Fibroblast of gingiva (primary cell): ENCODE measurements at regions not wholly inside any gene's neighbourhood (a gene's known extent, or its start where the extent isn't known, plus 50 kb on each side); places are given as distances from the start of the nearest gene placed in this dataset.

ENCODE experiments used
- DNase-seq: peaks from one replicate; pipeline ENCODE4 v3.0.0-alpha.2; 2011; ENCODE audit warnings: low read depth

DNA sequence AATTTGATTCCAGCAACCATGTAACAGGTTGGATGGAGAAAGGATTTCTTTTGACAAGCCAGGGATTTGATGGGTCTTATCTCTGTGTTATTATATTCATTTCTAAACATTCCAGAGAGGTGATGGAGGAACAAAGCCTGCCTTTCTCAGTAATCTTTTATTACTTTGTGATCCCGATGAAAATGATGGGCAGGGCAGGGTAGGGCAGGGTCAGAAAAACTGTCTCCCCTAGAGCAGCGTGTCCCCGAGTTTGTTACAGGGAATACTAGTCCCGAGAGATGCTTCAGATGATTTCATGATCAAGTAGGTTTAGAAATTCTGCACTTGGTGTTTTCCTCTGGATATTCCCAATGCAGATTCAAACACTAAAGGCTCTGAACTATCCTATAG lies 111.8 kb upstream of the RGMA start:
- DNase-seq: no peak

- no peak for DNase-seq
Measured at GRCh38 chr15:93200081-93200836, 111.2 kb upstream of the RGMA start.

DNA sequence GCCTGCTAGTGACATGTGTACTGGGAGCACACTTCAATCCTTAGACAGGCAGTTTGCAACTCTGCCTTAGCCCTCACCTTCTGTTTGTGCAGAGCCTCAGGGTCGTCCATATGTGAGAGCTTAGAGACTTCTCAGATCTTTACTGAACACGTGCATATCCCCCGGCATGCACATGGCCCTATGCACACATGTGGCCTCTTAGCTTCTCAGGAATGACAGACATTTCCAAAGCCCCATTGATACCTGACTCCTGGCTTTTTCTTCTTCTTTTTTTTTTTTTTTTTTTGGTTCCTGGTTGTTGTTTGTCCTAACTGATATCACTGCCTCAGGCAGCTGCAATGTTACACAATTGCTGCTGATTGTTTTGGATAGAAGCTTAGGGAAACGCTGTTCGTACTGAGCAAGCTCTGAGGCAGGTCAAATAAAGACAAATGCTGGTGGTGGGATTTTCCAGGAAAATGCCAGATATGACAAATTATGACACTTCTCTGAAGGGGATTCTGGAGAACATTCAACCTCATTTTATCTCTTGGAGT lies 107.2 kb upstream of the RGMA start:
- DNase-seq: no peak

DNA sequence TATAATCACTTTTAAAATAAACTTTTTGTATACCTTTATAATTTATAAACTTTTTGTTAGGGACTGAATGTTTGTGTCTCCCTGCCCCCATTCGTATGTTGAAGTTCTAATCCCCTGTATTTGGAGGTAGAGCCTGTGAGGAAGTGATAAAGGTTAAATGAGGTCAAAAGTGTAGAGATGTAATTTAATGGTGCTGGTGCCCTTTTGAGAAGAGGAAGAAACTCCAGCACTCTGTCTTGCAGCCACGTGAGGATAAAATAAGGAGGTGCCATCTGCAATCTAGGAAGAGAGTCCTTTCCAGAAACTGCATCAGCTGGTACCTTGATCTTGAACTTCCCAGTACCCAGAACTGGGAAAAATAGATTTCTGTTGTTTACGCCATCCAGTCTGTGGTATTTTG lies 106.1 kb upstream of the RGMA start:
- no peak for DNase-seq

DNA sequence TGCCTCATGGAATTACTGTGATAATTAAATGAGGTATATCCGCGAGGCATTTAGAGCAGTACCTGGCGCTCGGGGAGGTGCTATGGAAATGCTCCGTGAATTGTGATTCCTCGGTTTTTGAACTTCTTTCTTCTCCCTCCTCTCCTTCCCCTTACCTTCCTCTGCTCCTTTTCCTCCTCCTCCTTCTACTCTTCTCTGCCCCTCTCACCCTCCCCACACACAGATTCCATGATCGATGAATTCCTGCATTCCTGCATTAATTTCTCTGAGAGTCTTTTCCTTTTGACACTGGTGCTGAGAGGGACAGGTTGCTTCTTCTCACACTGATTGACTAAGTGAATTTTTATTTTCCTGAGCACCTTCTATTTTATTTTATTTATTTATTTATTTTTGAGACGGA lies 101.2 kb upstream of the RGMA start:
- no peak for DNase-seq

DNA sequence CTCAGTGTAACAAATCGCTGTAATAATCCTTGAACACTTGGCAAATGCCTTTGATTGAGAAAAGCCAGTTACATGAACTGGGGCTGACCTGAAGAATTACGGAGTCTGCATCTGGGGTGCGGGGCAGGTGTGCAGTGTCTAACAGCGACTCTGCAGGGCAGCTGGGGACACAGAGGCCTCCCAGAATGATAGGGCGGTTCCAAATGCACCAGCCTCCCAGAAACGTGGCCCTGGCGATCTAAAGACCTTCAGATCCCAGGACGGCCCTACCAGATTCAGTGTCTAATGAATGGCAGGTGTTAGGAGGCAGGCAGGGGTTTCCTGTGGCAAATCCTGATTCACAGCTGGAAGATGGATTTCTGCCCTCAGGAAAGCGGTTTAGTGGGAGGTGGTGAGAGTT lies 100.5 kb upstream of the RGMA start:
- no peak for DNase-seq

DNA sequence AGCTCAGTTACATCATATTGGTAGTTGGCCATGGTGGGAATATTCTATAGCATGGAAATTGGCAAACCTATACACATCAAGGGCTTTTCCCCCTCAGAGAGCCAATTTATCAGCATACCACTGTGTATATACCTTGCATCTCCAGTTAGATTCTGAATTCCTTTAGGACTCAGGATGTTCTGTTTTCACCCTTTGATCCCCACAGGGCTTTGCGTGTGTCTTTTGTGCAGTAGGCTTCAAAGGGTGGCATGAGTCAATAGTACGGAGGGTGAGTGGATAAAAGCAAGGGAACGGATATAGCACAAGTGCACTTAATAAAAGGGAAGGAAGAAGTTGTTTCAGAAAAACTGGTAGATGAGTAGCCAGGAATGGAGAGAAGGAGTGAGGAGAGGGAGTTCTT lies 99.2 kb upstream of the RGMA start:
- DNase-seq: no peak

DNA sequence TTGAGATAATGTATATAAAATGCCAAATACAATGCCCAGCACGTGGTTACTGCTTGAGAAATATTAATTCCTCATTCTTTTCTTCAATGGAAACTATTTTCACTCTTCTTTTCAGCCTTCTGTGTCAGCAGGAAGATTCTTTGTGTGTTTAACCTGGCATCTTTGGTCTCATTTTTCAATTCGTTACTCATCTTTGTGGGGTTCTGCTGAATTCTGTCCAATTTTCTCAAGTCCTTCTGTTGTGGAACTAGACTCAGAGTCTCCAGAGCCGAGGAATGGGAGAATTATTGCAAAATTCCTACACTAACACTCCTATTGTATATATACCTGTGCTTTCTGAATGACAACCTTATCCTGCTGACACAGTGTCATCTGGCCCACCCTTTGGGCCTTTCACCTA lies 96.8 kb upstream of the RGMA start:
- DNase-seq: no peak

DNA sequence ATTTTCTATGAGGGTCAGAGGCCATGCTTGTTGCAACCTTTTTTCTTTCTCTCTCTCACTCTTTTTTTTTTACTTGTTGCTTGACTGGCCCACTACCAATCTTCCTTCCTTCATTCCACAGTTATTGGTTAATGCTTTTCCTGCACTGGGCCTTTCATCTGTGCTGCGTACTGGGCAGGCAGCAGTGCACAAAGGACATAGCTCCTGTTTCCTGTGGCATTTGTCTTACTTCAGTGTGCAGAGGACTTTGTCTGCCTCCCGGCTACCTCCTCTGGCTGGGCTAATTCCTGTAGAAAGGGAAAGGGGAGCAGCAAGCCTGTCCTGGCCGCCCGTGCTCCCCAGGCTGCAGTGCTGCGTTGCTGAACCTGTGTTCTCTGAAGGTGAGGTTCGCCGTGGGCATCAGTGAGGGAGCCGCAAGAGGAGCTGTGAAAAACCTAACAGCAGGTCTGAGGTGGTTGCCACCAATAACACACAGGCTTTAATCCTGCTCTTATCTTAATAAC lies 93.7 kb upstream of the RGMA start:
- DNase-seq: no peak

- DNase-seq: no peak
Measured at GRCh38 chr15:93180656-93181055, 91.6 kb upstream of the RGMA start.

DNA sequence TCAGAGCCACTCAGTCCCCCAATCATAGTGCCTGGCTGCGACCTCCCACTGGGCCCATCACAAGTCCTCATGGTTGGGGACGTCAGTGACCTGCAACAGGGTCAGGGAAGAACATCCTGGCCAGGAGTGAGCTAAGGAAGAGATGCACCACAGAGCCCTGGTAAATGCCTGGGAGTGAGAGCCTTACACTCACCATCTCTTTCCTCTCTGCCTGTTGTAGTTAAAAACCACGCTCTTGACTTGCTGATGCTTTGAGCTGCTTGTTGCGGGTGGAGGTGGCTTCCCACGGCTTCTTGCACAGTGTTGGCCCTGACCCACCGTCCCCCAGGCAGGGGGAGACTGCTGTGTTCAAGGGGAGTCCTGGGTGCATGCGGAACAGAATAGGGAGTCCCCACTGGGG lies 91.1 kb upstream of the RGMA start:
- DNase-seq: no peak

DNA sequence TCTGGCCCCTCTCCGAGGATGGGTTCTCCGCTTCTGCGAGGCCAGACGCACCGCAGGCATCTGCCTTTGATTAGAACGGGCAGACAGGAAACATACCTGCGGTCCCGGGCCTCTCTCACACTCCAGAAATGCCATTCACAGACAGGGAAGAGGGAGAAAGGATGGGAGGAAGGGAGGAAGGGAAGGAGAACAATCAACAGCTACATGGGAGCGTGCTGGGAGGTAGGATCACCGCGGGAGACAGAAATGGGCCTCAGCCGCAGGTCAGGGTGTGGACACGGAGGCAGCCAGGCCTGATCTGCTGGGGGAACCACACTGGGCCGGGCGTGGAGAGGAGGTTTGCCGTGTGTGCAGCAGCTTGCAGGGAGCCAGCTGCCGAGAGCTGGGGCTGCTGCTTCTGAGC lies 90.7 kb upstream of the RGMA start:
- no peak for DNase-seq

GRCh38 chr15:93179072-93179471 lies 90.1 kb upstream of the RGMA start:
- no peak for DNase-seq

DNA sequence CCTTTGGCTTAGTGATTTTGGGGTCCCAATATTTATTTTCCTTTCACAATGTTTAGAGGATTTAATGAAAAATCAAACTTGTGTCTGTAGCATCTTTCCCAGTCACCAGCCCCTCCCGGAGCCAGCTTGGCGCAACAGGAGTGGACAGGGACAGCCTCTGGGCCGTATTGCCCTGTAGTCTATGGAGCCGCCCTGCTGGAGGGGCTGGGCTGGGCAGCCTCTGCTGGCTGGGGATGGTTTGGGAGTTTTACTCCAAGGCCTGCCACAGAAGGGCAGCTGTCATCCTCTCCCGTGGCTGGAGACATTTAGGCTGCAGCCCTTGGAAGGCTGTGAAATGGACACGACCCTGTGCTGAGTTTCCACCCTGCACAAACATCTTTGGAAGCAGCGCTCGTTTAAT lies 89.4 kb upstream of the RGMA start:
- no peak for DNase-seq

DNA sequence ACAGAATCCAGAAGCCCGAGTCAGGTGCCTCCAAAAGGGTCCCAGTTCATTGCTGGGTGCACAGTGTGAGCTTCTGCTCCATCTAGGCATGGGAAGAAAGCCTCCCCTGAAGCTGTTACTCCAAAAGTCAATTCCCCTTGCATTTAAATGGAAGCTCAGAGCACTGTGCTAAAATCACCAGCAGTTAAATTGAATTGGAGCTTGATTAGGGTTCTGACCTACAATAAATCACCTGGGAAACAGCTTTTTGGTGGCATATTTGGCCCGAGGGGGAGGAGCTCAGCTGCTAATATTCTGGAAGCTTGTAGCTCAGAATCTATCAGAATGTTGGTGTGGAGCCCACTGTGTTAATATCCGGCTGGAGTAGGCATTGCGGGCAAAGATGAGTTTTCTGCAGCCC lies 87.1 kb upstream of the RGMA start:
- DNase-seq: no peak

- no peak for DNase-seq
Measured at GRCh38 chr15:93174836-93175235, 85.8 kb upstream of the RGMA start.

GRCh38 chr15:93173369-93173768 lies 84.4 kb upstream of the RGMA start:
- DNase-seq: no peak

- DNase-seq: no peak
Measured at GRCh38 chr15:93171476-93171875, 82.5 kb upstream of the RGMA start.

GRCh38 chr15:93170329-93170728 lies 81.3 kb upstream of the RGMA start:
- DNase-seq: no peak

- no peak for DNase-seq
Measured at GRCh38 chr15:93168910-93169309, 79.9 kb upstream of the RGMA start.

GRCh38 chr15:93167291-93167690 lies 78.3 kb upstream of the RGMA start:
- no peak for DNase-seq

DNA sequence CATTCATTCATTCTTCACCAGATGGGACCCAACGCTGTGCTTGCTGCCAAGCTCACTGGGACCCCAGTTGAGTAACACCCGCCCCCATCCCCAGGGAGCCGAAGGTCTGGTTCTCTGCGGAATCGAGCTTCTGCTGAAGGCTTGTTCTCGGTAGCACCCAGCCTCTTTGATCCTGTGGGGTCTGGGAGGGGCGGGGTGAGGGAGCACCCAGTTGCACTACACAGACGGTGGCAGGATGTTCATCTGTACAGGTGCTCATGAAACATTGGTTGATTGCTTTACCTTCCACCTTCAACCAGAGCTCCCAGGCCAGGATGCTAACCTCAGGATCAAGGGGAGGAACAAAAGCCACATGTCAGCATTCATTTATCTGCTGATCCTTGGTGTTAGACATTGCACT lies 77.7 kb upstream of the RGMA start:
- DNase-seq: no peak

- DNase-seq: no peak
Measured at GRCh38 chr15:93165734-93166470, 76.9 kb upstream of the RGMA start.
